HepG2 (cell line): ENCODE measurements at regions not wholly inside any gene's neighbourhood (a gene's known extent, or its start where the extent isn't known, plus 50 kb on each side); places are given as distances from the start of the nearest gene placed in this dataset.

Source experiments
- ARID5B ChIP-seq: IDR thresholded peaks from 2 replicates; pipeline ENCODE4 v1.4.0; 2020; ENCODE audit warnings: mild to moderate bottlenecking, missing genetic modification reagents
- ELF4 ChIP-seq: sonication (generic); formaldehyde crosslinking; IDR thresholded peaks from 2 replicates; pipeline ENCODE4 v1.5.0; 2020; ENCODE audit warnings: missing genetic modification reagents, mild to moderate bottlenecking, moderate library complexity, borderline replicate concordance
- ETV5 ChIP-seq: IDR thresholded peaks from 2 replicates; pipeline ENCODE4 v1.6.1; 2018; ENCODE audit warnings: missing biosample characterization, missing genetic modification reagents, inconsistent platforms, borderline replicate concordance
- GPN1 ChIP-seq: sonication (generic); formaldehyde crosslinking; IDR thresholded peaks from 2 replicates; pipeline ENCODE4 v1.5.1; 2020; ENCODE audit warnings: missing genetic modification reagents, borderline replicate concordance
- HOXA7 ChIP-seq: sonication (generic); formaldehyde crosslinking; IDR thresholded peaks from 2 replicates; pipeline ENCODE4 v1.8.1; 2022; ENCODE audit warnings: mild to moderate bottlenecking, missing genetic modification reagents, moderate library complexity
- MAFK ChIP-seq, 2 experiments: IDR thresholded peaks in 1 of 2; conservative IDR thresholded peaks in 1 of 2; 2 replicates each; pipeline ENCODE4 v1.6.1; 2011; ENCODE audit warnings: improper control_type of control experiment in 2 of 2, low read length in 2 of 2
- MED1 ChIP-seq: sonication (generic); formaldehyde crosslinking; IDR thresholded peaks from 2 replicates; pipeline ENCODE4 v1.4.0; 2020; ENCODE audit warnings: missing genetic modification reagents
- PCBP1 ChIP-seq: fragments of 200-400 bp; formaldehyde crosslinking; IDR thresholded peaks from 2 replicates; pipeline ENCODE4 v1.6.1; 2017; ENCODE audit warnings: mild to moderate bottlenecking, low read depth, low read length, borderline replicate concordance
- RAD21 ChIP-seq: fragments of 450-650 bp; formaldehyde crosslinking; IDR thresholded peaks from 2 replicates; pipeline ENCODE4 v1.5.0; 2020; ENCODE audit warnings: mild to moderate bottlenecking
- SAP130 ChIP-seq: IDR thresholded peaks from 2 replicates; pipeline ENCODE4 v1.6.1; 2016; ENCODE audit warnings: low read depth
- SIX4 ChIP-seq: sonication (generic); formaldehyde crosslinking; IDR thresholded peaks from 2 replicates; pipeline ENCODE4 v1.4.0; 2020; ENCODE audit warnings: missing genetic modification reagents
- SMC3 ChIP-seq: IDR thresholded peaks from 2 replicates; pipeline ENCODE4 v1.6.1; 2011; ENCODE audit warnings: low read length, improper control_type of control experiment
- STAG1 ChIP-seq: sonication (generic); formaldehyde crosslinking; IDR thresholded peaks from 2 replicates; pipeline ENCODE4 v1.4.0; 2020; ENCODE audit warnings: missing genetic modification reagents
- TGIF2 ChIP-seq: IDR thresholded peaks from 2 replicates; pipeline ENCODE4 v1.6.1; 2016; ENCODE audit warnings: control low read depth, missing compliant biosample characterization
- XRCC5 ChIP-seq: fragments of 200-400 bp; formaldehyde crosslinking; optimal IDR thresholded peaks from 2 replicates; pipeline ENCODE3; 2017; ENCODE audit warnings: mild to moderate bottlenecking, low read length
- ZNF282 ChIP-seq: fragments of 450-650 bp; IDR thresholded peaks from 2 replicates; pipeline ENCODE4 v1.6.1; 2018; ENCODE audit not compliant: partially characterized antibody
- TF ChIP-seq, protein P1 (sequence below): sonication (generic); formaldehyde crosslinking; IDR thresholded peaks from 2 replicates; pipeline ENCODE4 v1.5.0; 2020; ENCODE audit warnings: missing genetic modification reagents
- TF ChIP-seq, protein P2 (sequence below): sonication (generic); formaldehyde crosslinking; IDR thresholded peaks from 2 replicates; pipeline ENCODE4 v1.4.0; 2020; ENCODE audit warnings: missing genetic modification reagents
- TF ChIP-seq, protein P3 (sequence below): sonication (generic); formaldehyde crosslinking; IDR thresholded peaks from 2 replicates; pipeline ENCODE4 v1.5.1; 2020; ENCODE audit warnings: missing genetic modification reagents, mild to moderate bottlenecking, borderline replicate concordance
- TF ChIP-seq, protein P4 (sequence below): sonication (generic); formaldehyde crosslinking; IDR thresholded peaks from 2 replicates; pipeline ENCODE4 v1.5.1; 2020; ENCODE audit warnings: mild to moderate bottlenecking, missing genetic modification reagents

DNA sequence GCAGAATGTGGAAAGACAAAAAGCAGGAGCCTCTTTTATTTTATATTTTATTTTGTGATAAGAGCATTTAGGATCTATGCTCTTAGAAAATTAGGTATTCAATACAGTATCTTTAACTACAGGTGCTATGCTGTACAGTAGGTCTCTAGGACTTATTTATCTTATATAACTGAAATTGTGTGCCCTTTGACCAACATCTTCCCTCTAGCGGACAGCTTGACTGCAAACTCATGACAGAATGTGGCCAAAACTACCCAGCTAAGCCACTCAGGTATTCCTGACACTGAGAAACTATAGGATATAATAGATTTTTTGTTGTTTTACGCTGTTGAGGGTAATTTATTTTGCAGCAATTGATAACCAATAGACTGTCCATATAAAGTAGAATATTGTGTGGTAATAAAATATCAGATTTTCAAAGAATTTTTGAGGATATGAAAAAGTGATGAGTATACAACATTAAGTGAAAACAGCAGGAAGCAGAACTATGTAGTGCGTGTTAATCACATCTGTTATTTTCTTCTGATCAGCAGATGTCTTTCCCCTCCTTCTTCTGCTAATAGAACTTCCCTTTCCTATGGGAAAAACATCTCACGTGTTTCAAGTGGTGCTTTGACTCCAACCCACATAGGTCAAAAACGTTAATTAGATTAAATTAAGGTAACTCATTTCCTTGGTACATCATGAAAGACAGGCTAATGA is 69.9 kb upstream of the SELENOP start (continued):
- TF ChIP-seq, protein P1, sequence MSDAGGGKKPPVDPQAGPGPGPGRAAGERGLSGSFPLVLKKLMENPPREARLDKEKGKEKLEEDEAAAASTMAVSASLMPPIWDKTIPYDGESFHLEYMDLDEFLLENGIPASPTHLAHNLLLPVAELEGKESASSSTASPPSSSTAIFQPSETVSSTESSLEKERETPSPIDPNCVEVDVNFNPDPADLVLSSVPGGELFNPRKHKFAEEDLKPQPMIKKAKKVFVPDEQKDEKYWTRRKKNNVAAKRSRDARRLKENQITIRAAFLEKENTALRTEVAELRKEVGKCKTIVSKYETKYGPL: peak; percentile 81; the same call in 1 of the 2 replicates
- TF ChIP-seq XRCC5 (no peak), SIX4 (CRISPR knock-in tag) (no peak), ELF4 (CRISPR knock-in tag) (no peak), ETV5 (CRISPR knock-in tag) (no peak), PCBP1 (no peak), SAP130 (CRISPR knock-in tag) (peak; percentile 44; the same call in 1 of the 2 replicates), TGIF2 (no peak), ZNF282 (no peak), RAD21 (peak; percentile 20; the same call in 1 of the 2 replicates), ARID5B (peak; percentile 35; the same call in 1 of the 2 replicates), MED1 (CRISPR knock-in tag) (peak; percentile 60), SMC3 (peak; percentile 59), HOXA7 (no peak), STAG1 (CRISPR knock-in tag) (peak; percentile 54), MAFK (conservative IDR thresholded peaks at IDR 0.05 in 1 of 2, IDR thresholded peaks at IDR 0.05 in 1 of 2; ENCODE audit: low read length in 2 of 2) (0 out of 4 replicates have a peak, but pooled peaks of 1 of the 2 experiments have one; percentile 15), GPN1 (CRISPR knock-in tag) (no peak)
- TF ChIP-seq, protein P2, sequence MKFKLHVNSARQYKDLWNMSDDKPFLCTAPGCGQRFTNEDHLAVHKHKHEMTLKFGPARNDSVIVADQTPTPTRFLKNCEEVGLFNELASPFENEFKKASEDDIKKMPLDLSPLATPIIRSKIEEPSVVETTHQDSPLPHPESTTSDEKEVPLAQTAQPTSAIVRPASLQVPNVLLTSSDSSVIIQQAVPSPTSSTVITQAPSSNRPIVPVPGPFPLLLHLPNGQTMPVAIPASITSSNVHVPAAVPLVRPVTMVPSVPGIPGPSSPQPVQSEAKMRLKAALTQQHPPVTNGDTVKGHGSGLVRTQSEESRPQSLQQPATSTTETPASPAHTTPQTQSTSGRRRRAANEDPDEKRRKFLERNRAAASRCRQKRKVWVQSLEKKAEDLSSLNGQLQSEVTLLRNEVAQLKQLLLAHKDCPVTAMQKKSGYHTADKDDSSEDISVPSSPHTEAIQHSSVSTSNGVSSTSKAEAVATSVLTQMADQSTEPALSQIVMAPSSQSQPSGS (CRISPR knock-in tag): no peak
- TF ChIP-seq, protein P3, sequence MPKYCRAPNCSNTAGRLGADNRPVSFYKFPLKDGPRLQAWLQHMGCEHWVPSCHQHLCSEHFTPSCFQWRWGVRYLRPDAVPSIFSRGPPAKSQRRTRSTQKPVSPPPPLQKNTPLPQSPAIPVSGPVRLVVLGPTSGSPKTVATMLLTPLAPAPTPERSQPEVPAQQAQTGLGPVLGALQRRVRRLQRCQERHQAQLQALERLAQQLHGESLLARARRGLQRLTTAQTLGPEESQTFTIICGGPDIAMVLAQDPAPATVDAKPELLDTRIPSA: no peak
- TF ChIP-seq, protein P4, sequence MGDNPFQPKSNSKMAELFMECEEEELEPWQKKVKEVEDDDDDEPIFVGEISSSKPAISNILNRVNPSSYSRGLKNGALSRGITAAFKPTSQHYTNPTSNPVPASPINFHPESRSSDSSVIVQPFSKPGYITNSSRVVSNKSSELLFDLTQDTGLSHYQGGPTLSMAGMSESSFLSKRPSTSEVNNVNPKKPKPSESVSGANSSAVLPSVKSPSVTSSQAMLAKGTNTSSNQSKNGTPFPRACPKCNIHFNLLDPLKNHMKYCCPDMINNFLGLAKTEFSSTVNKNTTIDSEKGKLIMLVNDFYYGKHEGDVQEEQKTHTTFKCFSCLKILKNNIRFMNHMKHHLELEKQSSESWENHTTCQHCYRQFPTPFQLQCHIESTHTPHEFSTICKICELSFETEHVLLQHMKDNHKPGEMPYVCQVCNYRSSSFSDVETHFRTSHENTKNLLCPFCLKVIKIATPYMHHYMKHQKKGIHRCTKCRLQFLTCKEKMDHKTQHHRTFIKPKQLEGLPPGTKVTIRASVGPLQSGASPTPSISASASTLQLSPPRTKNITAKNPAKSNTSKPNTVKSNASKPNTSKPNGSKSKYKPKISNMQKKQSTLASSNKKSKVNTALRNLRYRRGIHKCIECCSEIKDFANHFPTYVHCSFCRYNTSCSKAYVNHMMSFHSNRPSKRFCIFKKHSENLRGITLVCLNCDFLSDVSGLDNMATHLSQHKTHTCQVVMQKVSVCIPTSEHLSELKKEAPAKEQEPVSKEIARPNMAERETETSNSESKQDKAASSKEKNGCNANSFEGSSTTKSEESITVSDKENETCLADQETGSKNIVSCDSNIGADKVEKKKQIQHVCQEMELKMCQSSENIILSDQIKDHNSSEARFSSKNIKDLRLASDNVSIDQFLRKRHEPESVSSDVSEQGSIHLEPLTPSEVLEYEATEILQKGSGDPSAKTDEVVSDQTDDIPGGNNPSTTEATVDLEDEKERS (CRISPR knock-in tag): no peak
